GM19372 (cell line): ENCODE measurements at regions not wholly inside any gene's neighbourhood (a gene's known extent, or its start where the extent isn't known, plus 50 kb on each side); places are given as distances from the start of the nearest gene placed in this dataset.
"Not testable (repeated sequence)": the region's sequence is repeated elsewhere in the genome, so short reads cannot be mapped to it uniquely, and the experiment has no call there.

Source experiments
- ATAC-seq: cut with Tn5 transposase; IDR thresholded peaks from one replicate; pipeline ENCODE4 v1.9.1; 2021; ENCODE audit warnings: mild to moderate bottlenecking, low read depth, moderate library complexity; ENCODE audit not compliant: unreplicated experiment

GRCh38 chr15:38724827-38725226 lies 160.2 kb upstream of the RASGRP1 start:
- no peak for ATAC-seq

- no peak for ATAC-seq
These were observed 161.6 kb upstream of the RASGRP1 start for GRCh38 chr15:38726187-38726586.

- ATAC-seq: no peak
These were observed 168.7 kb upstream of the RASGRP1 start for GRCh38 chr15:38733331-38733730.

- no peak for ATAC-seq
These were observed 175.6 kb upstream of the RASGRP1 start for GRCh38 chr15:38740206-38740605.

DNA sequence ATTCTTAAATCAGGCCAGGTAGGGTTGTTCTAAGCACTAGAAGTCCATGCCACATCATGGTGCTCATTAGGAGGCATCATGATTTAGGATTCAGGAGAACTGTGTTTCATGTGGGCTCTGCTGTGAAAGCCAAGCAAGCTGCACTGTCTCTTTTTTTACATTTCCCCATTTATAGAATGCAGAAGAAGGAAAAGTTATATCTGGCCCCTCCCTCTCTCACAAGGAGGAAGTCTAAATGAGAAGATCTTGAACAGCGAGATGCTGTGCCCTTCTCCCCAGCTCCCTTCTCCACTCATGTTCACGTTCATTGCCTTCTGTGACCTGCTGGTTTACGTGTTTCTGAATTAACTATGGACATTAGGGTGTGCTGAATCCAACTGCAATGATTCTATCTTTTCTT lies 178.5 kb upstream of the RASGRP1 start:
- ATAC-seq: no peak

- no peak for ATAC-seq
These were observed 180.5 kb upstream of the RASGRP1 start for GRCh38 chr15:38745126-38745525.

DNA sequence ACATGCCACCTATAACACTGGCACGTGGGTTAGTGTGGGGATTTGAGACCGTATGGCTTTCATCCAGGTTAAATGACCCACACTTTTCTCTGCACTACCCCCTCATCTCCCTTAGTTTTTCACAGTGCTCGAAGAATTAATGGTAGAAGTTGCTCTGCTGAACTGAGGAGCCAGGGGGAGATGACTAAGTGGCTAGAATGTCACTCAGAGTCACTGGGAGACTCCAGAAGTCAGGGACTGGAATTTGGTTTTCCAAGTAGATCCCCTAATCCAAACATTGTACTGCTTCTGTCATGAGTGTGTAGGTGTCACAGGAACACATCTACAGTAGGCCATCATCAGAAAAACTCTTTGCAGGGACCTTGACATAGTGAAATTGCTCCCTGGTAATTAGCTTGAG lies 181.0 kb upstream of the RASGRP1 start:
- no peak for ATAC-seq

DNA sequence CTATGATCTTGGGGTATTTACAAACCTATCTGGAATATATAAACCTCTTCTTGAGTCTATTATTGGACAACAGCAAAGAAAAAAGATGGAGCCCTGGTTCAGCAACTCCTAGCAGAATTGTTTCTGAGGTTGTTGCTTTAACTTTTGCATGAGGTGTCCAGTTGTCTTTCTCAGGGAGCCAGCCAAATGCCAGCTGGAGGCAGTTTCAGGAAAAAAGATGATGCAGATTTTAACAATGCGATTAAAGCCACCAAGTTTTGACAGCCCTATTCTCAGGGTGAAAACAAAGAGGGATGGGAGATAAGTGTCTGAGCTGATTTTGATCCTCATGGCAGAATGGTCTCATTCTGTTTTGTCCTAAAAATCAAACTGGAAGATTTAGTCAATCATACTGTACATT lies 181.6 kb upstream of the RASGRP1 start:
- no peak for ATAC-seq

DNA sequence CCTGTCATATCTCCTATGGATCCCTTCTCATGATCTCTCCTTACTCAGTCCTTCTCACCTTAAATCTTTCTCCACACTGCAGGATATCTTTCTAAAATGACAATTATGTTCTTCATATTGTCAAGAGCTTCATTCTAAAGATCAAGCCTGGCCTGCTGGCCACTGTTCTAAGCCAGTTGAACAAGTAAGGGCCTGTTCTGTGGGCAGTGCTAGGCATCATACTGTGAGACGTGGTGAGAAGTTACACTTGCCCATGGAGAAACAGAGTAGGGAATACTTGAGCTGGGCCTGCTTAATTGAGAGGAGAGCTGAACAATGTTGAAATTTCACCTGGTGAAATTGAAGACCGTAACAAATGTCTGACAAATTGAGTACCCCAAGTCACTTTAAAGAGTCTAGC lies 184.1 kb upstream of the RASGRP1 start:
- ATAC-seq: no peak

DNA sequence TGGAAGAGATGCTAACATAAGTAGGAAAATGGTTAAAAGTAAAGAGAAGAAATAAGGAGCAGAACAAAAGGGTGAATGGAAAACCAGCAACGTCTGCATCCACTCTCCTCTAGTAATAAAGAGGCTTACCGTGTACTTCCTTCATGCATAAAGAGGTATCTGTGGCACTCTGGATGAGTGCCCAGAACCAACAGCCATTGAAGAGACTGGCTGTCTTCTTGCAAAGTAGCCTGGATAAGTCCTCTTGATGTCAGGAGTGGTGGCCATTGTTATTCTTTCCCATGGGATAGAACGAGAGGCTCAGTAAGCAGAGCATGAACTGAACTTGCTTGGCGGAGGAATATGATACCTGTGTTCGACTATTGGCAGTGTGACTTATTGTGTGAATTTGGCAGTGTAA lies 186.2 kb upstream of the RASGRP1 start:
- ATAC-seq: no peak

DNA sequence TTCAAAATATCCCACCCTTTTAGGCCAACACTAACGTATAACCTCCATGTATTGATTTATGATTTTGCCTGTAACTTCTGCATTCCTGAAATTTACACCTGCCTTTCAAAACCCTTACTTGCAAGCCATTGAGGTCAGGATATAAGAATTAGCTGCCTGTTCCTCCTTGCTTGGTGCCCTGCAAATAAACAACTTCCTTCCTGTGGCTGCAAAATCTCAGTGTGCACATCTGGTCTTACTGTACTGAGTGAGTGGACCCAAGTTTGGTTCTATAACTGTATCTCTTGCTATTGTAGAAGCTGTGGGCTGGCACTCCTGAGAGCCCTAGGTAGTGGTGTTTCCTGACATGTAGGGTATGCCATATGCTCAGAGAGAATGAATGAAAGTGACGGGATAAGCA lies 191.1 kb upstream of the RASGRP1 start:
- no peak for ATAC-seq

DNA sequence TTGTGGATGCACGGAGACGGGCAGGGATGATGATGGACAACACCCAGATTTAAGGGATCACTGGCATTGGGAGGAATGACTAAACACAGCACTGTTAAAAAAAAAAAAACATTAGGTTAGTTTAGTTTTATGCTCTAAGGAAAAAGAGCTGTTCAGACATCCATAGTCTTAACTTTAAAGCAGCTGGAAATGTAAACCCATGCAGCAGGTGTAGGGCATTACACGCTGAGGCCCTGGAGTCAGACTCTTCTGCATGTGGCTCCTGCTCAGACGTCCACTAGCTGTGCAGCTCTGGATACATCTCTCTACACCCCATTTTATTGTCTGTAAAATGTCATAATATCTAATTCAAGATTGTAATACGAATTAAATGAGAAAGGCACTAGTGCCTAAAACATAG lies 191.8 kb upstream of the RASGRP1 start:
- no peak for ATAC-seq

- no peak for ATAC-seq
These were observed 193.4 kb upstream of the RASGRP1 start for GRCh38 chr15:38758043-38758442.

DNA sequence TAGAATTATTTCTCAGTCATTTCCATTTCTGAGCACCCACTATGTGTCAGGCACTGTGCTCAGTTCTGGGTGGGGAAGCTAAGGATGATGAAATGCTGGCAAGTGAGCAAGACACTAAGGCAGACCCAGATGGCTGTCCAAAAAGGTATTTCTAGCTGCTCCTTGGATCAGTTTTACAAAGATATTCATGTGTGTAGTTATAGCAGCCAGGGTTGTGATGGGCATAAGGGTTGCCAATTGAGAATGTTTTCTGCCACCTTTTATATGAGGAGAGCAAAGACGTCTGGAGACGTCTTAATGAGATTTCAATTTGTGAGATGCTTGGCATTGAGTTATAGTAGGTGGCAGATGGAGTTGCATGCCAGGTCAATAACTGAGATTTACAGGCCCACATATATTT lies 197.1 kb upstream of the RASGRP1 start:
- ATAC-seq: no peak

DNA sequence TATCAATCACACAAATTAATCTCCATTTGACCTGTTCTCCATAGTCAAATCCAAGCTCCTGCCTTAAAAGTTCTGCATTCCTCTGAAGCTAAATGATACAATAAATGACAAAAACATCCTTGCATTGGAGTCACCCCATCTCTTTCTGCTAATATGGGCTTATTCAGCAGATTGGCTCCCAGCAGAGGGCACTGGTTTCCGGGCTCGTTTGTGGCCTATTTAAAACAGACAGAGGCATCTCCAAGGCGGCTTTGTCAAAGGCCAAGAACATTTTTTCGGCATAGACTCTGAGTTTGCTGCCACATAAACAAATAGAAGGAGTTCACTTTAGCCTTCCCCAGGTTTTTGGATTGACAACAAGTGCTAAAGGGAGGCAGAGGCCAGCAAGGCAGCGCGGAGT lies 204.4 kb upstream of the RASGRP1 start:
- no peak for ATAC-seq

- ATAC-seq: no peak
These were observed 204.9 kb upstream of the RASGRP1 start for GRCh38 chr15:38769492-38769891.

GRCh38 chr15:38774076-38774475 lies 209.5 kb upstream of the RASGRP1 start:
- not testable (repeated sequence) for ATAC-seq

DNA sequence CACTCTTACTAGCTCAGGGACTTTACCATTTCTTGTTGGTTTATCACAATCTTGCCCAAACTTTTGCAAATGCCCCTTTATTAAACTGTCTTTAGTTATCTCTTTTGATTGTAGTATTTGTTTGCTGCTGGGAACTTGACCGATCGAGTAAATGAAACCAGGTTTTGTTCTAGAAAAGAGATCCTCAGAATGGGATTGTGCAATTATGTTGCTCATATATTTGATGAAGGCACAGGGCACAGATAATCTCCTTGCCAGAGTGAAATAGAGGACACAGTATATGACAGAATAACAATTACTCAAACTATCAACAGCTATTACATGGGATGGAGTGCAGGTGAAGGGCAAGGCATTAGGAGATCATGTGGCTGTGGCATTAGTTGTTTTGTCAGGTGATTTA lies 216.6 kb upstream of the RASGRP1 start:
- ATAC-seq: no peak

GRCh38 chr15:38782156-38782555 lies 217.5 kb upstream of the RASGRP1 start:
- ATAC-seq: no peak

DNA sequence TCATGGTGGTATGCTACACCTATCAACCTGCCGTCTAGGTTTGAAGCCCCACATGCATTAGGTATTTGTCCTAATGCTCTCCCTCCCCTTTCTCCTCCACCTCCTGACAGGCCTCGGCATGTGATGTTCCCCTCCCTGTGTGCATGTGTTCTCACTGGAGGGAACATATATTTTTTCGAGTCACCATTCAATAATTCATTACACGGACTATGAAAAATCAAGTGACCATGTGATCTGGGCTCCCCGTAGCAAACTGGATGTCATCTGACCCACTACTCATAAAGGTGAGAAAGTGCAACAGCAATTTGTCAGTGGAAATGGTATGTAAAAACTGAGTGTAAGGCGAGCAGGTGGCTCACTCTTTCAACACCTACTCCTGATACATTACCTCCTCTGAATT lies 224.3 kb upstream of the RASGRP1 start:
- no peak for ATAC-seq

DNA sequence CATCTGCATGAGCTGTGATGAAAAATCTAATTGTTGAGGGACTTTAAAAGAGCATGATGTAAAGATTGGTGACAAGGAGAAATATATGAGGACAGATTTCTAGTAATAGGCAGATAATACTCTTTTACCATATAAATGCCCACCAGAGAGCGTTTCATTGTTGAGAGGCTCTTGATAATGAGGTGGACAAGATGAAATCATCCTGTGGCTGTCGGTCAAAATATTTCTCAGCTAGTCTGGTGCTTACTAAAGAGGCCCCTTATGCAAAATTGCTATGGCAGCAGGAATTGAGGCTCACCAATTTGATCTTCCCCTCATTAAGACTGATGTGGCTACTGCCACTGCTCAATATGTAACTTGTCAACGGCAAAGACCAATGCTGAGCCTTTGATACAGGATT lies 225.0 kb upstream of the RASGRP1 start:
- ATAC-seq: no peak

GRCh38 chr15:38793206-38793810 lies 228.7 kb upstream of the RASGRP1 start:
- no peak for ATAC-seq
